Right lobe of liver (tissue), 6 donors: ENCODE measurements at regions not wholly inside any gene's neighbourhood (a gene's known extent, or its start where the extent isn't known, plus 50 kb on each side); places are given as distances from the start of the nearest gene placed in this dataset.
A peak's percentile ranks its signal among the peaks of the same experiment; 100 is the strongest.

Experiments
- ATAC-seq, 4 donors: fragments of 200-7000 bp; cut with Tn5 transposase; one replicate each; pipeline ENCODE4 v1.9.1; 2020; ENCODE audit warnings: mild to moderate bottlenecking in 4 of 4, moderate library complexity in 4 of 4
- DNase-seq, 3 donors: peaks; one replicate each; pipeline ENCODE4 v3.0.0-alpha.2; 2020
- H3K27ac ChIP-seq, 3 donors: fragments of 200-600 bp; one replicate each; pipeline ENCODE4 v1.8.0; 2022
- H3K27me3 ChIP-seq, 2 donors: fragments of 200-600 bp; one replicate each; pipeline ENCODE4 v1.8.0; 2022
- H3K36me3 ChIP-seq, 4 donors: fragments of 200-600 bp; sonication (generic) in 1 of 4; one replicate each; pipeline versions ENCODE4 v1.5.1 to v1.8.0; 2017 to 2022; ENCODE audit warnings: control low read depth in 1 of 4
- H3K4me1 ChIP-seq, 4 donors: fragments of 200-600 bp; sonication (generic) in 1 of 4; one replicate each; pipeline versions ENCODE4 v1.5.1 to v1.8.0; 2017 to 2022; ENCODE audit warnings: control low read depth in 1 of 4
- H3K4me3 ChIP-seq, 3 donors: fragments of 200-600 bp; one replicate each; pipeline ENCODE4 v1.8.0; 2022
- H3K9me3 ChIP-seq, 4 donors: fragments of 200-600 bp; sonication (generic) in 1 of 4; one replicate each; pipeline versions ENCODE4 v1.5.1 to v1.8.0; 2017 to 2022; ENCODE audit warnings: control low read depth in 1 of 4
- POLR2A ChIP-seq: fragments of 450-650 bp; IDR thresholded peaks from one replicate; pipeline ENCODE4 v1.6.1; 2017; ENCODE audit warnings: antibody characterized with exemption, mild to moderate bottlenecking
- WGBS: methylation state at CpG from one replicate; pipeline ENCODE4 v1.1.6; 2018; ENCODE audit warnings: low coverage, low lambda C conversion rate; ENCODE audit not compliant: insufficient coverage; ENCODE audit errors: missing lambda C conversion rate; 5-methylcytosine and 5-hydroxymethylcytosine counted together
- intact Hi-C, 2 donors: fragments of 100-400 bp; cut with DNase I; formaldehyde crosslinking; loops; one replicate each; pipeline versions ENCODE4 v1.11.2 to v1.14.1; 2022
- TF ChIP-seq, protein P1 (sequence below), 4 donors: fragments of 200-600 bp in 3 of 4; fragments of 450-650 bp in 1 of 4; IDR thresholded peaks; one replicate each; pipeline versions ENCODE4 v1.5.1 to v1.8.0; 2016 to 2022; ENCODE audit warnings: antibody characterized with exemption in 4 of 4, mild to moderate bottlenecking in 2 of 4
- donor health status: DM: no; HTN: yes; CAD: no.
- donor health status: DM: no; HTN: no; CAD: no.
- donor health status: DM: no; HTN: no; CAD: no.
- donor health status: DM: no; HTN: yes; CAD: no.
- donor health status: DM: no; HTN: yes; CAD: no.

DNA sequence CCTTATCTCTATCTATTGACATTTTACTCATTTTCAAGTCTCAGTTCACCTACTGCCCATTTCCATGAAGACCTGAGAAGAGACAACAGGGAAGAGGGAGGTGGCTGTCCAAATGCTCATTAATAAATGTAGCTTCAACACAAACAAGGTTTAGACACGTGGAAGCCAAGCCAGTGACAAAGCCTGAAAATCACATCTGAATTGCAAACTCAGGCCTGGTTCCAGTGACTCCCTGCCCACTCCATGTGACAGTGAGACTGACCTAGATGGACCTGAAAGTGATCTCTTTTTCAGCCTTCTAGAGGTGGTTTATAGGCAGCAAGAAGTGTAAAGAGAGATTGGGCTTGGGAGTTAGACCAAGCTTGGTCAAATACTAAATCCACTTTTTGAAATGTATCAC lies 126.6 kb upstream of the BCL6 start:
- intact Hi-C loops = no loop called here
- TF ChIP-seq, protein P1, sequence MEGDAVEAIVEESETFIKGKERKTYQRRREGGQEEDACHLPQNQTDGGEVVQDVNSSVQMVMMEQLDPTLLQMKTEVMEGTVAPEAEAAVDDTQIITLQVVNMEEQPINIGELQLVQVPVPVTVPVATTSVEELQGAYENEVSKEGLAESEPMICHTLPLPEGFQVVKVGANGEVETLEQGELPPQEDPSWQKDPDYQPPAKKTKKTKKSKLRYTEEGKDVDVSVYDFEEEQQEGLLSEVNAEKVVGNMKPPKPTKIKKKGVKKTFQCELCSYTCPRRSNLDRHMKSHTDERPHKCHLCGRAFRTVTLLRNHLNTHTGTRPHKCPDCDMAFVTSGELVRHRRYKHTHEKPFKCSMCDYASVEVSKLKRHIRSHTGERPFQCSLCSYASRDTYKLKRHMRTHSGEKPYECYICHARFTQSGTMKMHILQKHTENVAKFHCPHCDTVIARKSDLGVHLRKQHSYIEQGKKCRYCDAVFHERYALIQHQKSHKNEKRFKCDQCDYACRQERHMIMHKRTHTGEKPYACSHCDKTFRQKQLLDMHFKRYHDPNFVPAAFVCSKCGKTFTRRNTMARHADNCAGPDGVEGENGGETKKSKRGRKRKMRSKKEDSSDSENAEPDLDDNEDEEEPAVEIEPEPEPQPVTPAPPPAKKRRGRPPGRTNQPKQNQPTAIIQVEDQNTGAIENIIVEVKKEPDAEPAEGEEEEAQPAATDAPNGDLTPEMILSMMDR (IDR thresholded peaks at IDR 0.05) = no peak
- TF ChIP-seq POLR2A = no peak
- H3K4me3 ChIP-seq = no peak overlapping the region
- no peaks in the 10 kb centered on the region for H3K27me3 ChIP-seq
- H3K4me1 ChIP-seq = no peaks in the 10 kb centered on the region
- DNase-seq (no peak), ATAC-seq (no peak)
- no peaks in the 10 kb centered on the region for H3K9me3 ChIP-seq
- H3K27ac ChIP-seq = no peak overlapping the region
- H3K36me3 ChIP-seq = no peaks in the 10 kb centered on the region
- 86% methylated on average over 1 of the region's 1 CpG for WGBS

GRCh38 chr3:187873843-187874242 lies 128.6 kb upstream of the BCL6 start:
- 100% methylated on average over 1 of the region's 1 CpG for WGBS
- no peaks in the 10 kb centered on the region for H3K9me3 ChIP-seq
- no peak overlapping the region for H3K4me3 ChIP-seq
- no peaks in the 10 kb centered on the region for H3K36me3 ChIP-seq
- H3K4me1 ChIP-seq = peaks cover 0 to 5% (median 0%) of the 10 kb centered on the region in 4 donors
- no peak for ATAC-seq
- intact Hi-C loops = no loop called here
- DNase-seq = no peak
- H3K27me3 ChIP-seq = no peaks in the 10 kb centered on the region
- no peak for TF ChIP-seq POLR2A
- TF ChIP-seq, protein P1 (IDR thresholded peaks at IDR 0.05) = no peak
- H3K27ac ChIP-seq = no peak overlapping the region

DNA sequence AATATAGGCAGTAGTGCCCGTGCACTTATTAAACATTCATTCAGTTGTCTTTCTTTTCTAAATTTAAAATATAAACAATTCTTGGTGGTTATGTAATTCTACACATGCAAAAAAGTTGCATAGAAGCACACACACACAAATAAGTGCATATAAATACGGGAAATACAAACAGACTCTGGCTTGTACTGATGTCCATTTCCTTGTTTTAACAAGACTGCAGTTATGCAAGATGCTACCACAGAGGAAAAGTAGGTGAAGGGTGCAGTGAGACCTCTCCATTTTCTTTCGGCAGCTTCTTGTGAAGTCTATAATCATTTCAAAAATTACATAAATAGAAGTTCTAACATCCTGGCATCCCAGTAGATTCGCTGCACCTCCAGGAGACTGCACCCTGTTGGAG lies 130.6 kb upstream of the BCL6 start:
- Histone ChIP-seq H3K4me3 (no peak overlapping the region), H3K4me1 (peaks cover 0 to 14% (median 0%) of the 10 kb centered on the region in 4 donors), H3K27me3 (no peaks in the 10 kb centered on the region), H3K36me3 (no peaks in the 10 kb centered on the region), H3K27ac (no peak overlapping the region), H3K9me3 (no peaks in the 10 kb centered on the region)
- ATAC-seq = no peak
- TF ChIP-seq, protein P1 (IDR thresholded peaks at IDR 0.05) = no peak
- TF ChIP-seq POLR2A = no peak
- WGBS = 69% methylated on average over 4 of the region's 4 CpGs
- DNase-seq = no peak
- intact Hi-C loops = no loop called here

- Histone ChIP-seq H3K4me1 (peaks cover 0 to 14% (median 0%) of the 10 kb centered on the region in 4 donors), H3K27ac (no peak overlapping the region), H3K36me3 (no peaks in the 10 kb centered on the region), H3K27me3 (no peaks in the 10 kb centered on the region), H3K9me3 (no peaks in the 10 kb centered on the region), H3K4me3 (no peak overlapping the region)
- ATAC-seq = peak; percentile 93 to 95 (median 94)
- 46% methylated on average over 4 of the region's 4 CpGs for WGBS
- intact Hi-C loops = no loop called here
- no peak for TF ChIP-seq POLR2A
- TF ChIP-seq, protein P1 (IDR thresholded peaks at IDR 0.05) = no peak
- no peak for DNase-seq
These were observed 133.7 kb upstream of the BCL6 start for GRCh38 chr3:187878772-187879518.
